WTC11 (cell line): ENCODE measurements at regions not wholly inside any gene's neighbourhood (a gene's known extent, or its start where the extent isn't known, plus 50 kb on each side); places are given as distances from the start of the nearest gene placed in this dataset.

Experiments used
- ATAC-seq: fragments of 200-7000 bp; cut with Tn5 transposase; 2 replicates; pipeline ENCODE4 v1.10.0; 2021; ENCODE audit warnings: mild to moderate bottlenecking, moderate library complexity
- CTCF ChIA-PET: fragments of 300-600 bp; sonication (Branson Sonifier 250); formaldehyde crosslinking; loops from one replicate; lab custom pipeline; 2021; ENCODE audit warnings: antibody characterized with exemption; lab: Charles Lee
- POLR2A ChIA-PET: fragments of 350-600 bp; sonication (Branson Sonifier 250); formaldehyde crosslinking; loops from one replicate; lab custom pipeline; 2021; ENCODE audit warnings: antibody characterized with exemption; lab: Charles Lee
- DNase-seq: peaks from one replicate; pipeline ENCODE4 v3.0.0; 2021; ENCODE audit warnings: low spot score
- H3K27ac Mint-ChIP-seq: 2 replicates; pipeline ENCODE4 v1.8.0; 2021; ENCODE audit warnings: mixed read lengths
- H3K27me3 Mint-ChIP-seq: 2 replicates; pipeline ENCODE4 v1.8.0; 2021; ENCODE audit warnings: low read depth, mild to moderate bottlenecking, moderate library complexity, mixed read lengths
- H3K36me3 Mint-ChIP-seq: 2 replicates; pipeline ENCODE4 v1.8.0; 2021; ENCODE audit warnings: mixed read lengths
- H3K4me1 Mint-ChIP-seq: 2 replicates; pipeline ENCODE4 v1.8.0; 2022; ENCODE audit warnings: mixed read lengths
- H3K4me3 Mint-ChIP-seq: 2 replicates; pipeline ENCODE4 v1.8.0; 2021; ENCODE audit warnings: mild to moderate bottlenecking, moderate library complexity, mixed read lengths
- H3K9me3 Mint-ChIP-seq: 2 replicates; pipeline ENCODE4 v1.8.0; 2021; ENCODE audit warnings: mixed read lengths
- GRHL2 ChIP-seq: fragments of 250-450 bp; sonication (Bioruptor Pico); IDR thresholded peaks from 2 replicates; pipeline ENCODE4 v1.8.0; 2022; ENCODE audit warnings: mild to moderate bottlenecking, moderate library complexity; ENCODE audit not compliant: insufficient replicate concordance, severe bottlenecking
- HMGA2 ChIP-seq: fragments of 250-450 bp; sonication (Bioruptor Pico); IDR thresholded peaks from 2 replicates; pipeline ENCODE4 v1.4.0; 2021; ENCODE audit warnings: mild to moderate bottlenecking, moderate library complexity
- NFYB ChIP-seq: sonication (generic); formaldehyde crosslinking; conservative IDR thresholded peaks from 2 replicates; pipeline ENCODE4 v1.8.0; 2022; ENCODE audit warnings: low read depth, missing genetic modification reagents
- ZNF416 ChIP-seq: fragments of 250-450 bp; sonication (Bioruptor Pico); IDR thresholded peaks from 2 replicates; pipeline ENCODE4 v1.9.0; 2021; ENCODE audit warnings: mild to moderate bottlenecking, inconsistent platforms
- TF ChIP-seq, protein P1 (sequence below): sonication (generic); formaldehyde crosslinking; IDR thresholded peaks from 2 replicates; pipeline ENCODE4 v1.8.0; 2023; ENCODE audit warnings: missing genetic modification reagents
- TF ChIP-seq, protein P2 (sequence below): sonication (generic); formaldehyde crosslinking; IDR thresholded peaks from 2 replicates; pipeline ENCODE4 v1.8.0; 2023; ENCODE audit warnings: missing genetic modification reagents, mild to moderate bottlenecking, borderline replicate concordance
- TF ChIP-seq, protein P3 (sequence below): fragments of 250-450 bp; sonication (Bioruptor Pico); IDR thresholded peaks from 2 replicates; pipeline ENCODE4 v2.1.2; 2022; ENCODE audit warnings: mild to moderate bottlenecking, moderate library complexity
- TF ChIP-seq, protein P4 (sequence below): sonication (generic); formaldehyde crosslinking; IDR thresholded peaks from 2 replicates; pipeline ENCODE4 v1.8.1; 2022; ENCODE audit warnings: low read depth, missing genetic modification reagents, borderline replicate concordance
- TF ChIP-seq, protein P5 (sequence below): fragments of 250-450 bp; sonication (Bioruptor Pico); IDR thresholded peaks from 2 replicates; pipeline ENCODE4 v1.8.0; 2021; ENCODE audit warnings: mild to moderate bottlenecking
- TF ChIP-seq, protein P6 (sequence below): fragments of 200-600 bp; IDR thresholded peaks from 2 replicates; pipeline ENCODE4 v1.8.0; 2022; ENCODE audit warnings: antibody characterized with exemption

DNA sequence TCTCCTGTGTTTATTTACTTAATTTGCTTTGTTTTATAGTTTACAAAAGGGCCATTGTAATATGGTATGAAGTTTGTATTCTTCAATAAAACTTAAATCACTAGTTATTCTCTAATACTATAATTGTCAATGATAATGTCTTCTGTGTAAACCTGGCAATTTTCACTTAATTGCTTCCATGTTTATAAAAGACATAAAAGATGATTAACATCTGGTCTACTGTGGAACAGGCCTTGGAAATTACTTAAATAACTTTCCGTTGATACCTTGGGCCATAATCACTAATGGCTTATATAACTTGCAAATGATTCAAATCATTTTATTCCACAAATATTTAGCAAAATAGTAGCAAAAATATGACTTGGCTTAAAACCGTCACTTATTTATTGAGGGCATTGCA is 743.8 kb downstream of the DSC3 start (continued):
- TF ChIP-seq HMGA2 (CRISPR knock-in tag), result no peak

DNA sequence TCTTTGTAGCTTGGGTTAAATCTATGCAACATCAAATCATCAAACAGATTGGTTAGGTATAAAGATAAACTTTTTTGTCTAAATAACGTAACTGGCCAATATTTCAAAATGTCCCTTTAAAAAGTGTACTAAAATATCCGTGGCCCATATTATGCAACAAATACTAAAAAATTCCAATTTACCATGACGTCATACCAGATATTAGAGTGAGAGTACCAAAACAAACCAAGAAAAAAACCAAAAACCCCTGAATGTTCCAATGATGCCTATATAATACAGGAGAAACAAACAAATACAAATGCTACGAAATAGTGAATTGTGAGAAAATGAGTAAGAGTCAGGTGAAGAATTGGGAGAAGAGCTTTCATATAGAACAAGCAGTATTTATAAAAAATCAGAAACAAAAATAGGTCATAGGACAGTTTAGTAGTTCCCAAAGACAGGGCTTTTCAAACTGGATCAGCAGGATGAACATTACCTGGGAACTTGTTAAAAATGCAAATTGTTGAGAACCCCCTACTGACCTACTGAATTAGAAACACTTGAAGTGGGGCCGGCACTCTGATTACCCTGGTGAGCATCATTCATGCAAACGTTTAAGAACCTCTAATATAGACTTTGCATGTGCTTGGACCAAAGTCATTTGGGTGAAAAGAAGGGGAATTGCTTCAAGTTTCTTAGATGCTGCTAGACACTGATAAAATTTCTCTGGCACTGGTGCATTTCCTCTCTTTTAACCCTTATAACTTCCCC is 753.7 kb downstream of the DSC3 start:
- Mint-ChIP-seq H3K27me3 (no peaks in the 10 kb centered on the region), H3K27ac (no peak overlapping the region), H3K4me3 (peak overlapping the region; percentile 27; the same call in 1 of the 2 replicates), H3K36me3 (no peaks in the 10 kb centered on the region), H3K9me3 (peaks cover 8% of the 10 kb centered on the region; the same call in 1 of the 2 replicates), H3K4me1 (peaks cover 16% of the 10 kb centered on the region)
- DNase-seq, result no peak
- TF ChIP-seq HMGA2 (CRISPR knock-in tag) (no peak), NFYB (no peak), ZNF416 (CRISPR knock-in tag) (no peak), GRHL2 (CRISPR knock-in tag) (no peak)
- TF ChIP-seq, protein P1, sequence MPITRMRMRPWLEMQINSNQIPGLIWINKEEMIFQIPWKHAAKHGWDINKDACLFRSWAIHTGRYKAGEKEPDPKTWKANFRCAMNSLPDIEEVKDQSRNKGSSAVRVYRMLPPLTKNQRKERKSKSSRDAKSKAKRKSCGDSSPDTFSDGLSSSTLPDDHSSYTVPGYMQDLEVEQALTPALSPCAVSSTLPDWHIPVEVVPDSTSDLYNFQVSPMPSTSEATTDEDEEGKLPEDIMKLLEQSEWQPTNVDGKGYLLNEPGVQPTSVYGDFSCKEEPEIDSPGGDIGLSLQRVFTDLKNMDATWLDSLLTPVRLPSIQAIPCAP (CRISPR knock-in tag), result no peak
- TF ChIP-seq, protein P2, sequence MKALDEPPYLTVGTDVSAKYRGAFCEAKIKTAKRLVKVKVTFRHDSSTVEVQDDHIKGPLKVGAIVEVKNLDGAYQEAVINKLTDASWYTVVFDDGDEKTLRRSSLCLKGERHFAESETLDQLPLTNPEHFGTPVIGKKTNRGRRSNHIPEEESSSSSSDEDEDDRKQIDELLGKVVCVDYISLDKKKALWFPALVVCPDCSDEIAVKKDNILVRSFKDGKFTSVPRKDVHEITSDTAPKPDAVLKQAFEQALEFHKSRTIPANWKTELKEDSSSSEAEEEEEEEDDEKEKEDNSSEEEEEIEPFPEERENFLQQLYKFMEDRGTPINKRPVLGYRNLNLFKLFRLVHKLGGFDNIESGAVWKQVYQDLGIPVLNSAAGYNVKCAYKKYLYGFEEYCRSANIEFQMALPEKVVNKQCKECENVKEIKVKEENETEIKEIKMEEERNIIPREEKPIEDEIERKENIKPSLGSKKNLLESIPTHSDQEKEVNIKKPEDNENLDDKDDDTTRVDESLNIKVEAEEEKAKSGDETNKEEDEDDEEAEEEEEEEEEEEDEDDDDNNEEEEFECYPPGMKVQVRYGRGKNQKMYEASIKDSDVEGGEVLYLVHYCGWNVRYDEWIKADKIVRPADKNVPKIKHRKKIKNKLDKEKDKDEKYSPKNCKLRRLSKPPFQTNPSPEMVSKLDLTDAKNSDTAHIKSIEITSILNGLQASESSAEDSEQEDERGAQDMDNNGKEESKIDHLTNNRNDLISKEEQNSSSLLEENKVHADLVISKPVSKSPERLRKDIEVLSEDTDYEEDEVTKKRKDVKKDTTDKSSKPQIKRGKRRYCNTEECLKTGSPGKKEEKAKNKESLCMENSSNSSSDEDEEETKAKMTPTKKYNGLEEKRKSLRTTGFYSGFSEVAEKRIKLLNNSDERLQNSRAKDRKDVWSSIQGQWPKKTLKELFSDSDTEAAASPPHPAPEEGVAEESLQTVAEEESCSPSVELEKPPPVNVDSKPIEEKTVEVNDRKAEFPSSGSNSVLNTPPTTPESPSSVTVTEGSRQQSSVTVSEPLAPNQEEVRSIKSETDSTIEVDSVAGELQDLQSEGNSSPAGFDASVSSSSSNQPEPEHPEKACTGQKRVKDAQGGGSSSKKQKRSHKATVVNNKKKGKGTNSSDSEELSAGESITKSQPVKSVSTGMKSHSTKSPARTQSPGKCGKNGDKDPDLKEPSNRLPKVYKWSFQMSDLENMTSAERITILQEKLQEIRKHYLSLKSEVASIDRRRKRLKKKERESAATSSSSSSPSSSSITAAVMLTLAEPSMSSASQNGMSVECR, result no peak
- TF ChIP-seq, protein P3, sequence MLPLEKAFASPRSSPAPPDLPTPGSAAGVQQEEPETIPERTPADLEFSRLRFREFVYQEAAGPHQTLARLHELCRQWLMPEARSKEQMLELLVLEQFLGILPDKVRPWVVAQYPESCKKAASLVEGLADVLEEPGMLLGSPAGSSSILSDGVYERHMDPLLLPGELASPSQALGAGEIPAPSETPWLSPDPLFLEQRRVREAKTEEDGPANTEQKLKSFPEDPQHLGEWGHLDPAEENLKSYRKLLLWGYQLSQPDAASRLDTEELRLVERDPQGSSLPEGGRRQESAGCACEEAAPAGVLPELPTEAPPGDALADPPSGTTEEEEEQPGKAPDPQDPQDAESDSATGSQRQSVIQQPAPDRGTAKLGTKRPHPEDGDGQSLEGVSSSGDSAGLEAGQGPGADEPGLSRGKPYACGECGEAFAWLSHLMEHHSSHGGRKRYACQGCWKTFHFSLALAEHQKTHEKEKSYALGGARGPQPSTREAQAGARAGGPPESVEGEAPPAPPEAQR (CRISPR knock-in tag), result no peak
- TF ChIP-seq, protein P4, sequence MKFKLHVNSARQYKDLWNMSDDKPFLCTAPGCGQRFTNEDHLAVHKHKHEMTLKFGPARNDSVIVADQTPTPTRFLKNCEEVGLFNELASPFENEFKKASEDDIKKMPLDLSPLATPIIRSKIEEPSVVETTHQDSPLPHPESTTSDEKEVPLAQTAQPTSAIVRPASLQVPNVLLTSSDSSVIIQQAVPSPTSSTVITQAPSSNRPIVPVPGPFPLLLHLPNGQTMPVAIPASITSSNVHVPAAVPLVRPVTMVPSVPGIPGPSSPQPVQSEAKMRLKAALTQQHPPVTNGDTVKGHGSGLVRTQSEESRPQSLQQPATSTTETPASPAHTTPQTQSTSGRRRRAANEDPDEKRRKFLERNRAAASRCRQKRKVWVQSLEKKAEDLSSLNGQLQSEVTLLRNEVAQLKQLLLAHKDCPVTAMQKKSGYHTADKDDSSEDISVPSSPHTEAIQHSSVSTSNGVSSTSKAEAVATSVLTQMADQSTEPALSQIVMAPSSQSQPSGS, result no peak
- CTCF ChIA-PET, result interaction anchor here (1.0 kb wide), 1 partner anchor 8 kb away, joined by 3 read pairs; no protein-coding TSS in a partner anchor
- POLR2A ChIA-PET, result no interaction called here
- ATAC-seq, result peak; percentile 81

DNA sequence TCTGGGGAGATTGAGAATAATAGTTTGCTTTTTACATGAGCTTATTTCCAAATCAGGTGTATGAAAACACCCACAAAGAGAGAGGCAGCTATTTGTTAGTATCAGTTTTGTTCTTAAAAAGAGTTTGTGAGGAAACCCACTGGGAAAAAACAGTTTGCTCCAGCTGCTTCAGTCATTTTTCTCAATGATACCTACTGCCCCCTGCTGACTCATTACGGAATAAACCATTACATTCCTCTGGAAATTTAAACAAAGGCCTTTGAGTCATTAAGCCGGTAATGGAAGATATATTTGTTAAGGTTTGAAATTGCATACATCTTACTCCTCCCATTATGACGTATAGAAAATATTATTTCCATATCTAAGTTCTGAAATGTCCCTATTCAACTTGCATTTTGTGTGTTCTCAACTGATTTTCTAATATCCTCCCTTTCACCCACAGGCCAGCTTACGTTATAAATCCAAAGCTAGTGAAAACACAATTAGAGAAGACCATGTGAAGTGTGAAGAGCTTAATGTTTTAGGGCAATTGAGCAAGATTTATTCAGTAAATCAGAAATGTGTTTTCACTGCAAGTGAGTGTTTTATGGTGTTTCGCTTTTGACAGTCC is 761.6 kb downstream of the DSC3 start:
- Mint-ChIP-seq H3K4me3 (no peak overlapping the region), H3K9me3 (no peaks in the 10 kb centered on the region), H3K36me3 (no peaks in the 10 kb centered on the region), H3K27ac (peak overlapping the region; percentile 7), H3K27me3 (no peaks in the 10 kb centered on the region), H3K4me1 (peaks cover 11% of the 10 kb centered on the region)
- no peak for DNase-seq
- ChIA-PET POLR2A (no interaction called here), CTCF (interaction anchor here (0.8 to 3.5 kb wide), 19 partner anchors 8 to 686 kb away, joined by 3 to 27 read pairs (median 3); no protein-coding TSS in a partner anchor)
- ATAC-seq, result no peak; the same call in 1 of the 2 replicates
- TF ChIP-seq, protein P5, sequence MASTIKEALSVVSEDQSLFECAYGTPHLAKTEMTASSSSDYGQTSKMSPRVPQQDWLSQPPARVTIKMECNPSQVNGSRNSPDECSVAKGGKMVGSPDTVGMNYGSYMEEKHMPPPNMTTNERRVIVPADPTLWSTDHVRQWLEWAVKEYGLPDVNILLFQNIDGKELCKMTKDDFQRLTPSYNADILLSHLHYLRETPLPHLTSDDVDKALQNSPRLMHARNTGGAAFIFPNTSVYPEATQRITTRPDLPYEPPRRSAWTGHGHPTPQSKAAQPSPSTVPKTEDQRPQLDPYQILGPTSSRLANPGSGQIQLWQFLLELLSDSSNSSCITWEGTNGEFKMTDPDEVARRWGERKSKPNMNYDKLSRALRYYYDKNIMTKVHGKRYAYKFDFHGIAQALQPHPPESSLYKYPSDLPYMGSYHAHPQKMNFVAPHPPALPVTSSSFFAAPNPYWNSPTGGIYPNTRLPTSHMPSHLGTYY, result no peak
- TF ChIP-seq, protein P6, sequence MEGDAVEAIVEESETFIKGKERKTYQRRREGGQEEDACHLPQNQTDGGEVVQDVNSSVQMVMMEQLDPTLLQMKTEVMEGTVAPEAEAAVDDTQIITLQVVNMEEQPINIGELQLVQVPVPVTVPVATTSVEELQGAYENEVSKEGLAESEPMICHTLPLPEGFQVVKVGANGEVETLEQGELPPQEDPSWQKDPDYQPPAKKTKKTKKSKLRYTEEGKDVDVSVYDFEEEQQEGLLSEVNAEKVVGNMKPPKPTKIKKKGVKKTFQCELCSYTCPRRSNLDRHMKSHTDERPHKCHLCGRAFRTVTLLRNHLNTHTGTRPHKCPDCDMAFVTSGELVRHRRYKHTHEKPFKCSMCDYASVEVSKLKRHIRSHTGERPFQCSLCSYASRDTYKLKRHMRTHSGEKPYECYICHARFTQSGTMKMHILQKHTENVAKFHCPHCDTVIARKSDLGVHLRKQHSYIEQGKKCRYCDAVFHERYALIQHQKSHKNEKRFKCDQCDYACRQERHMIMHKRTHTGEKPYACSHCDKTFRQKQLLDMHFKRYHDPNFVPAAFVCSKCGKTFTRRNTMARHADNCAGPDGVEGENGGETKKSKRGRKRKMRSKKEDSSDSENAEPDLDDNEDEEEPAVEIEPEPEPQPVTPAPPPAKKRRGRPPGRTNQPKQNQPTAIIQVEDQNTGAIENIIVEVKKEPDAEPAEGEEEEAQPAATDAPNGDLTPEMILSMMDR, result peak; percentile 72
